Upper lobe of left lung (tissue), 6 donors: ENCODE measurements at regions not wholly inside any gene's neighbourhood (a gene's known extent, or its start where the extent isn't known, plus 50 kb on each side); places are given as distances from the start of the nearest gene placed in this dataset.

ENCODE experiments used
- ATAC-seq, 2 donors: fragments of 200-7000 bp; cut with Tn5 transposase; one replicate each; pipeline ENCODE4 v1.9.1; 2022; ENCODE audit warnings: mild to moderate bottlenecking in 2 of 2, moderate library complexity in 2 of 2; ENCODE audit not compliant: low FRiP score in 2 of 2
- DNase-seq, 2 donors: peaks; one replicate each; pipeline ENCODE4 v3.0.0-alpha.2; 2019 to 2020
- H3K27ac ChIP-seq, 4 donors: fragments of 200-600 bp; sonication (generic); one replicate each; pipeline ENCODE4 v1.5.1; 2016 to 2019
- H3K27me3 ChIP-seq, 4 donors: fragments of 200-600 bp; sonication (generic); one replicate each; pipeline ENCODE4 v1.5.1; 2017 to 2019
- H3K36me3 ChIP-seq, 4 donors: fragments of 200-600 bp; sonication (generic); one replicate each; pipeline ENCODE4 v1.5.1; 2016 to 2019
- H3K4me1 ChIP-seq, 4 donors: fragments of 200-600 bp; sonication (generic); one replicate each; pipeline ENCODE4 v1.5.1; 2018 to 2019
- H3K4me3 ChIP-seq, 4 donors: fragments of 200-600 bp; sonication (generic); one replicate each; pipeline ENCODE4 v1.5.1; 2017 to 2019; ENCODE audit warnings: mild to moderate bottlenecking in 2 of 4, moderate library complexity in 1 of 4
- H3K9me3 ChIP-seq, 4 donors: fragments of 200-600 bp; sonication (generic); one replicate each; pipeline ENCODE4 v1.5.1; 2018 to 2019
- EP300 ChIP-seq, 4 donors: sonication (generic); formaldehyde crosslinking; IDR thresholded peaks; one replicate each; pipeline ENCODE4 v1.5.1; 2017; ENCODE audit warnings: antibody characterized with exemption in 4 of 4, control low read depth in 2 of 4
- WGBS, 2 donors: methylation state at CpG; one replicate each; pipeline ENCODE4 v1.1.5; 2017 to 2018; 5-methylcytosine and 5-hydroxymethylcytosine counted together
- donor health status: DM: no; HTN: no; CAD: no; lungs with moderate emphysema.
- donor health status: DM: no; HTN: yes; CAD: no; lungs with severe emphysema.

DNA sequence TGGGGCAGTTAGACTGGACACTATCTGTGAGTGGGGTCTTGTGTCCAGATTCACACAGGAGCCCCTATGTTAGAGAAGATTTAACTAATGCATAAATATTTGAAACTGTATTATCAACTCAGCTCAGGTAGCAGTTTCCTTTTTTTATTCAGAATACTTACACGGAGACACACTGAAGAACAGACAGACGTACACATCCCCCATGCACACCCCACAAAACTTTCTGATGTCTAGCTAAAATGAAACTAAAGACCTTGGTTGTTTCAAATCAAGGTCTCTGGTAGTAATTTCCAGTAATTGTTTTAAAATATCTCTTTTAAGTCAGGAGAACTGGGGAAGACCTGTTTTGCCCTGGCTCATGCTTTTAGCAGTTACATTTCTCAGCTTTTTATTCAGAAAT lies 55.7 kb upstream of the PRKCQ start:
- Histone ChIP-seq H3K36me3 (no peaks in the 10 kb centered on the region), H3K9me3 (no peaks in the 10 kb centered on the region), H3K27ac (no peak overlapping the region), H3K4me1 (no peaks in the 10 kb centered on the region), H3K4me3 (no peak overlapping the region), H3K27me3 (no peaks in the 10 kb centered on the region)
- no peak for ATAC-seq
- WGBS, 2 donors: 76 to 80% methylated on average over 2 of the region's 2 CpGs
- no peak for DNase-seq
- no peak for TF ChIP-seq EP300 (IDR thresholded peaks at IDR 0.05)
